T-helper 2 cell treated with Interferon-gamma antibody and Interleukin-4, amounts not matched to agents 100 ng/mL and 5 ng/mL, for 36 hours (primary cell): ENCODE measurements at regions not wholly inside any gene's neighbourhood (a gene's known extent, or its start where the extent isn't known, plus 50 kb on each side); places are given as distances from the start of the nearest gene placed in this dataset.

Source experiments
- intact Hi-C: fragments of 100-400 bp; cut with micrococcal nuclease; formaldehyde crosslinking; loops from one replicate; pipeline ENCODE4 v1.15.1; 2023

DNA sequence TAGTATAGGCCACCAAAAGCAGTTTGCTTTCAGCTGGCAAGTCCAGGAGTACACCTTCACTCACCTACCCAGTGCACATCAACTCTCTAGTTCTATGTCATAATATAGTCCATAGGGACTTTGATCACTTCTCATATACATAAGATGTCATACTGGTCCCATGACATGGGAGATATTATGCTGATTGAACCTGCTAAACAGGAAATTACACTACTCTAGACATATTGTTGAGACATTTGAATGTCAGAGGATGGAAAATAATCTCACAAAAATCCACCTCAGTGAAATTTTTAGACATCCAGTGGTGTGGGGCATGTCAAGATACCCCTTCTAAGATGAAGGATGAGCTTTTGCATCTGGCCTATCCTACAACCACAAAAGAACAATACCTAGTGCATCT, 322.5 kb downstream of the EN1 start:
- intact Hi-C loops: no loop called here

DNA sequence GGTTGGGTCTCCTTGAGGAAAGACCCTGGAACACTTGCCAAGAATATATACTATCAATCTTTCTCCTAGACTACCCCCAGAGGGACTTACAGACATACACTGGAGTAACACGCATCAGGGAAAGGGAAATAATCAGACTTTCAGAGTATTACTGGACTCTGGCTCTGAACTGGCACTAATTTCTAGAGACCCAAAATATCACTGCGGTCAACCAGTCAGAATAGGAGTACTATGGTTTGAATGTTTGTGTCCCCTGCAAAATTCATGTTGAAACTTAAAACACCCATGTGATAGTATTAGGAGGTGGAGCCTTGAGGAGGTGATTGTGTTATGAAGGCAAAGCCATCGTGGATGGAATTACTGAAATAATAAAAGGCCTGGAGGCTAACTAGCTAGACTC, 323.7 kb downstream of the EN1 start:
- intact Hi-C loops: no loop called here

DNA sequence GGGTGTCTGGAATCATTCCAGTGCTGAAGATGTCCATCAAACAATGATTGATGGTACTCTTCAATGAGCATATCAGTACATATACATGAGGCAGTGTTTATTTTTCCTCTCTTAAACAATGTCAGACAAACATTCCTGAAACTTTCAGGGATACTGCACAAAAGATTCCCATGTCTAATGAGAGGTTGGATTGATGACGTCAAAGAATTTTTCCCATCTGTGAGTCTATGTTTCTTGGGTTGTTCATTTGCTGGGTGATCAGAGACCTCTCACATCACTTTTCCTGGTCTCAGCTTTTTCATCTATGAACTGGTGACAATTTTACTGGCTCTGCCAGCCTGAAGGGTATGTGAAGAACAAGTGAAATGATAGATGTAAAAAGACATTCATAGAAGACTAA, 325.5 kb downstream of the EN1 start:
- intact Hi-C loops: no loop called here

DNA sequence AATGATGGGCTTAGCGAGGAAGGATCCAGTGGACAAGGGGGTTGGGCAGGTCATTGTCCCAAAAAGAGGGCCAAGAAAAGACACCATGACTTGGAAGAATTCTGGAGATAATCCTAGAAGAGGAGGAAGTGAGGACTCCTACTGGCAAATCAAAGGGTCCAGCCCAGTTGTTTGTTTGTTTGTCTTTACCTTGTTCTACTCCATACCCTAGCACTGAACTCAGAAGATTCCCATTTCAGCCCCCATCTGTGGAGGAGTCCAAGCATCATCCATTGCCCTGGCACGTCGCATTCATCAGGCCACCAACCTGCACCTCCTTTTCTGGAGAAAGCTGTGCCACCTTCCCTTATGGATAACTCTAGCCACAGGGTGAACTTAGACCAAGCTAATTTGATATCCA, 326.2 kb downstream of the EN1 start:
- intact Hi-C loops: no loop called here

DNA sequence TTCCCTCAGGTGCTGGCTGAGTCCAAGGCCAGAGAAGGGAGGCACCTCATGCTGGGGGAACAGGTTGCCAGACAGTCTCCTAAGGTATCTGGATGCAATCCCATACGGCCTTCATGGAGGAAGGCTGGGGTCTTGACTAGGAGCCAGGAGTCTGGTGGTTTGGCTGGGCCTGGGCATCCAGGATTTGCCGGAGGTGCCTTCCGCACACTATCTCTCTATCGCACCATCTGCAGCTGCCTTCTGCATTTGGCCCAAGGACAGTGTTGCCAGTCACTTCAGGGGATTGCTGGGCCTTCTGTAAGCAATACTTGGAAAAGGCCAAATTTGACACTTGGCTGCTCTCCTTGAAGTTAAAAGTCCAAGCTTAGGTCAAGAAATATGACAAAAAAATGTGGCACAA, 327.2 kb downstream of the EN1 start:
- intact Hi-C loops: no loop called here

DNA sequence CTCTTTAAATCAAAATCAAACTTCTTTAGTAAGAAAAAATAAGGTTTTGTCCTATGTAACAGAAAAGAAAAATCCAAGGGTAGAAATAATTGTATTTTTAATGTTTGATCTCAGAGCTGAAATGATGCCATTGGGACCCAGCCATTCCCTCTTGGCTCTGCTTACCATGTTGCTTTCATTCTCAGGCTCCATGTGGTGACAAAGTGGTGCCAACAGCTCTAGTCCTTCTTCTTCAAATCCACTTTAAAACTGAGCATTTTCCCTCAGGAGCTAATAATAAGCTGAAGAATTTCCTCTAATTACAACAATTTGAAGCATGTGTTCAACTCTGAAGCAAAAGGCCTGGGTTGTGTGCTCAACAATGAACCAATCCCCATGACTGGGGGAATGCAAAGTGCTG, 327.9 kb downstream of the EN1 start:
- intact Hi-C loops: no loop called here

DNA sequence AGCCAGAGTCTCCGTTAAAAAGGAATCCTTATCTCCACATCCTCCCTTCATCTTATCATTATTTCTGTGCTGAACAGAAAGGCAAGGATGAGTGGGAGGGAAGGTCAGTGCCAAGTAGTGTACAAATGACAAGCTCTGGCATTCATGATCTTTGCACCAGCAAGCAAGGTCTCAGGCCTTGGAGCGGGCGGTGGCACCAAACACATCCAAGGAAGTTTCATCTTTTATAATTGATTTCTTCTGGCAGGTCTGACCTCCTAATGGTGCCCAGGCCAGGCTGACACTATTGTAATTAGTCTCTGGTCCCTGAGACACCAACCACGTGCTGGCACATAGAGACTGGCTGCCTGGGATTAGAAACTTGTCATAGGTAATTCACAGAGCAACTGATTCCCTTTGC, 336.6 kb downstream of the EN1 start:
- intact Hi-C loops: no loop called here

DNA sequence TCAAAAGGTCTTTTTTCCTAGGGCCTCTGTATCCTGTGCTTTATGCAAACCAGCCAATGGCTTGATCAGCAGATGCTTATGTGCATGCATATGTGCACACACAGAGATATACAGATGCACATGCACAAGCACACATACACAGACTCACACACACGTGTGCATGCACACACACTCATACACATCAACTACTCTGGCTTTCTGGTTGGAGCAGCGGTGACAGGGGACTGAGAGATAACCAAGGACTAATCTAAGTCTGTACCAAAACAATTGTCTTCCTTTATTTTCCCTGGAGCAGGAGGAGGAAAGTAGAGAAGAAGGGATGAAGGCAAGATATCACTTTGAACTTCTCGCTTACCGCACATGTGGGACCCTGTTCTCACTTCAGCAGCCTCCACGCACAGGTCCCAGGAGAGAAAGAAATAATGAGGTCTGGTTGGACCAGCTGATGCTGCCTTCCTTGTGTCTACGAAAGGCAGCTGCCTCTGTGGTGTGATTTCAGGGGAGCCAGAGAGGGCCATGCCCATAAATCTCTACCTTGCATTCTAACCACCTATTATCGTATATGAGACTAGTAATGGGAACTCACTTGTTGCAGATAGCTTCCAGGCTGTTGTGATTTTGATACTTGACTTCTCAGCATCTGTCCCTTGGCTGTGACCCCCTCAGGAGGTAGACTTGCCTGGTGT, 338.0 kb downstream of the EN1 start:
- intact Hi-C loops: no loop called here

DNA sequence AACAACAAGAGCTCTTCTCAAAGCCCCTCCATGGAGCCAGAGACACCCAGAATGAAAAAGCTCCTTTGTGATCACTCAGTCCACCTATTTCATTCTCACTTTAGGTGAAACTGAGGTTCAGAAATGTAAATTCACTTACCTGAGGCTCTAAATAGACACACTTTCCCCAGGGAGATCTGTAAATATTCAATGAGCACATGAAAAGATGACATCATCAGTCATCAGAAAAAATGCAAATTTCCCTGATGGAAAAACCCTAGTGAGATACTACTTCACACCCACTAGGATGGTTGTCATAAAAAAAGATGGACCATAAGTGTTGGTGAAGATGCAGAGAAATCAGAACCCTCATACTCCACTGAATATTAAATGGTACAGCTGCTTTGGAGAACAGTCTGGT, 339.2 kb downstream of the EN1 start:
- intact Hi-C loops: no loop called here

DNA sequence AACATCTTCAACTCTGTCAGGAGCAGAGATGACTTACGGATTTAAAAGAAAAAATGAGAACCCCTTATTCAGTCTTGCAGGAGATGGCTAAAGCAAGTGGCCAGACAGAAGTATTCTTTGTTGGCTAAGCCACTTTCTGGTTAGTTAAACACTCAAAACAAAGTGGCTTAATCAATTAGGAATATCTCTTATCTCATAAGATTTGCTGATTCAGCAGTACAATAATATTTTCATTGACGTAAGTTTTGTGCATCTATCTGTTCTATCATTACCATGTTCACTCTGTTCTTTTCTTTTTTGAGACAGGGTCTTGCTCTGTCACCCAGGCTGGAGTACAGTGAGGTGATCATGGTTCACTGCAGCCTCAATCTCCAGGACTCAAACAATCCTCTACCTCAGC, 342.0 kb downstream of the EN1 start:
- intact Hi-C loops: no loop called here

DNA sequence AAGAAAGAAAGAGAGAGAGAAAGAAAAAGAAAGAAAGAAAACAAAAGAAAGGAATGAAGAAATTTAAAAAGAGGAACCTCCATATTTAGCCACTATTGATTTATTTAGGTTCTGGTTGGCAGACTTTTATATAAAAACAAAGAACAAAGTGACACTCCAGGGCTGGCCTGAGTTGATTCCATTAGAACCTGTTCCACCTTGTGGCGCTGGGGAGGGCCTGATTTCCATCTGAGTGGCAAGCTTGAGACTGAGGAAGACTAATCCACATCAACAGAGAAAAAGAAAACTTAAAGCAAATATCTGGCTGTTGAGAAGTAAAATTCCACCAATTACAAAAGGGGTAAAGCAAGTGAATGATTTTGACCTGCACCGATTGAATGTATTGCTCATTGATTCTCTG, 345.3 kb downstream of the EN1 start:
- intact Hi-C loops: no loop called here

DNA sequence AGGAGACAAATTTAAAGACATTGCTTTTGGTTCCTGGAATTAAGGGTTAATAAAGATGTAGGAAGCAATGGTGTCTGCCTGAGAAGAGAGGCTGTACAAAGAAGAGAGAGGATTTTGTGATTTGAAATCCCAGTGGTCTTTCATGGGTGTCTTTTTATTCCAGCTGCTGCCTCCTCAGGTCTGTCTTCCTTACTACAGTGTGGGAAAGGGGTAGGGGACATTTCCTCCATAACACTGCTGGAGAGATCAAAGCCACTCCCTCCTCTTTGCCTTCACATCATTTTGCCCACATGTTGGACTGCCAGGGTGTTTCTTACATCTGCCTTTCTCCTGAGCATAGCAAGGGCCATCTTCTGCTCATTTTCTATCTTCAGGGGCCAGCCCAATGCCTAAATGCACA, 348.5 kb downstream of the EN1 start:
- intact Hi-C loops: no loop called here

DNA sequence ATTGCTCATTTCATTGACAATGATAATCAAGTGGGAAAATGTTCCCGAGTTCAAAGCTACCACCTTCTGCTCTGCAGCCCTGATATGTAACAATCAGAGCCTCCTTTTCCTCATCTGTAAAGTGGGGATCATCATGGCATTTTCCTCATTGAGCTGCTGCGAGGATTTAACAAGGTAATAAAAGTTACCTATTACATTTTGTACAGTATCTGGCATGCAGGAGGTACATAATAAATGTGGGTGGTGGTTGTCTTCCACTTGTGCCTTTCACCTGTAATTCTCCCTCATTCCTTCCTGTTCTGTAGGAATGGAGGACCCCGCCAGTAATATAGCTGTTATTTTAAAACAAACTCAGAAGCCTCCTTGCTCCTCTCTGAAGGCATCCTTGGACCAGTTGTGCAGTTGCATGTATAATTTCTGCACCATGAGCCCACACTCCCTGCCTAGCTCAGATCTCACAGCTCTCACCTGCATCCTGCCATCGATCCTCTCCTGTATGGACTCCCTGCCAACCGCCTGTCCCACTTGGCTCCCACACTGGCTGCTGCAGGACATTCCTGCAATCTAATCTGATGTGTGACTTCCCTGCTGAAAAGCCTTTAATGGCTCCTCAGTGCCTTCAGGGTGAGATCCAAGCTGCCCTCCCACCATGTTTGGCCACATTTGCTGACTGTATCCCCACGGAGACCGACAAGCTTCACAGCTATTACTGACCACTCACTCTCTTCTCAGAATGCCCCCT, 350.4 kb downstream of the EN1 start:
- intact Hi-C loops: no loop called here

DNA sequence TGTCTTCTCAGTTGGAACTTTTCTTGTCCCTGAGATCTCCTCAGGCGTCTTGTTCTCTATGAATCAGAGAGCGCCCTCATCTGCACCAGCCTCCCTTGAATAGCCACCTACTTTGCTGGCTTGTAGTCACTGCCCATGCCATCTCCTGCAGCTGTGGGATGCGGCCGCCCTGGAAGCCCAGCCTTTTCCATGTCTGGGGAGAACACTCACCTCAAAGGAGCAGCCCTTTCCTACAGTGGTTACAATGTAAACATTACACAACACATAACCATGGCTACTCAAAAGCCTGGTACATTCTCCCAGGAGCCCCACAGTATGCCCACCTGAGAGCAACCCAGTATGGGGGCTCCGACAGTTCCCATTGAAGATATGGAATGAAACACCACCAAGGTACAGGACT, 351.0 kb downstream of the EN1 start:
- intact Hi-C loops: no loop called here

DNA sequence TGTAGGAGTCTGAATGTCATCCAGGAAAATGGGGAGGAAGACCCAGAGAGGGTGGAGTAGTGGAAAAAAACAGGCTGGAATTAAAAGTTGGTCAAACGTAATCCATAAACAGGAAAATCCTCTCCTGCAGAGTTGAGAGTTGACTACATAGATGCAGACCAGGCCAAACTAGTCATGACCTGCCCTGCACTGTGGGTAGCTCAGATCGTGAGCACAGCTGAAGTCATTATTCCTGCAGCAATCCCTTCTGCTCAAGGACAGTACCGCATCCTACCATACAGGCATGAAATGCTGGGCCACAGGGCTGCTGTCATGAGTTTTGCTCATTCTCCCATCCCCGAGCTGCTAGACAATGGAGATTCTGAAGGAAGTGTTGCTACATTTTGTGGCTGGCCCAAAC, 352.2 kb downstream of the EN1 start:
- intact Hi-C loops: no loop called here

DNA sequence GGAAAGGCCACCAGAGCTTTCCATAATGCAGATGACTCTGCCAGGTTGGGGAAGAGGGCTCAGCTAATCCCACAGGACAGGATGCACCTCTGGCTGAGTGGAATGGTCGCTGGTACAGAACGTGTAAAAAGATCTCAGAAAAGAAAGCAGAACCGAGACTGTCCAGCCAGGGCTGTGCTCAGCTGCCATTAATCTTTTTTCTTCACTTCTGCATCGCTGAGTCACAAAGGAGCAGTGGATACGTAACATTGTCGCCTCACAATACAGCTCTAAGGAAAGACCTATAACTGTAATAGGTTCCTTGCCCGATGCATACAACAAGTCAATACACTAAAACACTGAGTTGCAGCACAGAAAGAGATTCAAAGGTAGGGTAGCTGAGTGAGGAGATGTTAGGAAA, 354.2 kb downstream of the EN1 start:
- intact Hi-C loops: loop anchor here (5.0 kb wide), 1 partner anchor 364 kb away; no protein-coding TSS in a partner anchor

DNA sequence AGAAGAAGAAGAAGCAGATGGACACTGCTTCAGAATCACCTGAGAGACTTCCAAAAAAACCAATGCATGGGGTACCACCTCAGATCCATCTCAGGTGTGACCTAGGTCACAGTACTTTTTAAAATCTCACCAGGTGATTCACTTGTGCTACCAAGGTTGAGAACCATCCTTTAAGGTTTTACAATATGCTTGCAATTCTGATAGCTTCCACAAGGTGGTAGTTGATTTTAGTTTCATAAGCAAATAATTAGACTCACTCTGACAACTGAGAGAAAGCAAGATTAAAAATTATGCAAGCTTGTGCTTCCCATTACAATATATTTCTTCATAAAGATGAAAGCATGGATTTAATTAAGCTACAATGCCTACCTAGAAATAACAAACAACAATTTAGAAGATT, 355.1 kb downstream of the EN1 start:
- intact Hi-C loops: loop anchor here (5.0 kb wide), 1 partner anchor 365 kb away; no protein-coding TSS in a partner anchor

DNA sequence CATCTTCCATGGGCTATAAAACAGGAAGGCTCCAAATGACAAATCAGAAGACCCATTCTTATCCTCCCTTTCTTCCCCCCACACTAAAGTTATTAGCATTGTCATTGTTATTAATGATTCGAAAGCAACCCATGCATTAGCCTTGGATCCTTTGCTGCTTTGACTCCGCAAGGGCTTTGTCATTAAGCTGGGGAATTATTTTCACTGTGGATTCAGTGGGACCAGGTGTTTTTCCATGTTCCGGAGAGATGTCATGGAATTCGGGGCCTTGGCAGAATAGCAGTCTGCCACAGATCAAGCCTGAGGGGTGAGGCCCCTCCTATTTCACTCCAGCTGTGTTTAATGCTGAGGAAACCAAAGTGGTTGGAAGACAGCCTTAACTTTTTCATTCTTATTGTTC, 357.1 kb downstream of the EN1 start:
- intact Hi-C loops: loop anchor here (5.0 kb wide), 1 partner anchor 367 kb away; no protein-coding TSS in a partner anchor

DNA sequence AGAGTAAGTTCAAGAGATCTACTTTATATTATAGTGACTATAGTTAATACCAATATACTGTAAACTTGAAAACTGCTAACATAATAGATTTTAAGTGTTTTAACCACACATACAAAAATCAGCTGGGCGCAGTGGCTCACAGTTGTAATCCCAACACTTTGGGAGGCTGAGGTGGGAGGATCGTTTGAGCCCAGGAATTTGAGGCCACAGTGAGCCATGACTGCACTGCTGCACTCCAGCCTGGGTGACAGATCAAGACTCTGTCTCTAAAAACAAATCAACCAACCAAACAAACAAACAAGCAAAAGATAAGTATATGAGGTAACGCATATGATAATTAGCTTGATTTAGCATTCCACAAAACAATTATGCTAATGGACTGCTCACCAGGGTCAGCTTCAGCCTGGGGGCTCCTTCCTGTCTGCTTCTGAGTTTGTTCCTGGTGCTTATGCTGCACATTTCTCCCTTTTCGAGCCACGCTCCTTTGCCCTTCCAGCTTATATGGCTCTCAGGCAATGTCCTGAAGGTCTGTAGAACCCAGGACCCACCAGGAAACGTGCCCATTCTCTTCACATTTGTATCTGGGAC, 357.6 kb downstream of the EN1 start:
- intact Hi-C loops: loop anchor here (5.0 kb wide), 1 partner anchor 367 kb away; no protein-coding TSS in a partner anchor

DNA sequence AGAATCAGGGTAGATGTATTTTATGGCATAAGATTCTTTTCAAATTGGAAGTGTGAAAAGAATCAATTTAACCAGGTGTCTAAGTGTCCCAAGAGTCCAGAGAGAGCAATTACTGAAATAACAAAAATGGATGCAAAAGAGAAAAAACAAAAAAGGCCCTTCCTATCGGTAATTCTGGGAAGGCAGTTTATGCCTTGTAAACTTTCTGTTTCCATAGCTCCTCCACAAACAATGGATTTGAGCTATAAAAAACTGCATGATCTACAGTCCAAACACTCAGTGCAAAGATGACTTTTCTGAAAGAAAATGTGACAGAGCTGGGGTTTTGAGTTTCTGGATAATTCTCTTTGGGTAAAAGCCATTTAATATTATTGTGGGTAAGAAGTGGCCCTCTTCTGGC, 366.1 kb downstream of the EN1 start:
- intact Hi-C loops: no loop called here

DNA sequence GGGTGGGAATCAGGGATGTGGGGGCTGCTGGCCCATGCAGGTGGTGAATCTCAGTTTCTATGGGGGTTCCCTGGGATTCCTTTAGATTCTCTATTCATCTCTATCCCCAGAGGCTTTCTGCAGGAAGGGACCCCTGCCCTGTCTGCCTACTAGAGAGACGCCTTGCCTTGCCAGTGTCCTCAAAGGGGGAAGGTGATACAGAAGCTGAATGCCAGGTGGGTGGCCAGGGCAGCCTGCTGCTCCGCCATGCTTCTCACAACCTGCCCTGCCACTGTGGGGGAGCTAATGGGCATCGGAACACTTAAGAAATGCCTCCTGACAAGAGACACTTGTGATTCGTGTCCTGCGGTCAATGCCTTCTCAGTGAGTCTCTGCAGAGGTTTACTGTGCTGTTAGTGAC, 368.4 kb downstream of the EN1 start:
- intact Hi-C loops: no loop called here

DNA sequence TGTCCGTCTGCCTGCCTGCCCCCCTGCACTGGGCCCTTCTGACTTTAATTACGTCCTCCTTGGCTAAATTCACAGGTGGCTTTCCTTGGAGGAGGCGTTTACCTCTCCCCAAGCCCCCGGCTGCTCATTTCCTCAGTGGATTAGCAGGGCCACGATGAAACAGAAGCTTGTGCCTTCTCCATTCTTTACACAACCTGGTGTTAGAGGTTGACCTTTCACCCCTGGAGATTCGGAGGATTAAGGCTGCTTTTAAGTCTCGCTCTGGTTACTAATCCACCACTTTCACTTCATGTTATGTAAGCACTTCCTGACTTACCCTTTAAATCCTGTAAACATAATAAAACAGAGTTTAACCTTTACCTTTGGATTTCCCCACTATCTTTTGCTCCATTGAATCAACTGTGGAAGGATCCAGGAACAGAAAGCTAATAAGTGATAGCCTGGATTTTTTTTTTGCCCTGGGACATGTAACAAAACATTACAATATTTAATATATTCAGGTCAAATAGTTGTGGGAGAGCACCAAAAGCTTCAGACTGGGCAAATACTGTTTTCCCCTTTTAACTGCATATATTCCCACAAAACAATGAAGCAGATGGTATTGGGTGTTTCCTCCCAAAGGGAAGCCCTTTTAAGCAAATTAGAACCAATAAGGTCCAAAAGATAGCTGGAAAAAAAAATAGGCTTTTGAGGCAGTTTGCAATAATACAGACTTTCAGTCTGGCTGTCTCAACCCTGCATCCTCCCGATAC, 370.2 kb downstream of the EN1 start:
- intact Hi-C loops: no loop called here
